ENCODE measurements at regions not wholly inside any gene's neighbourhood (a gene's known extent, or its start where the extent isn't known, plus 50 kb on each side); places are given as distances from the start of the nearest gene placed in this dataset.
"Not testable (repeated sequence)": the region's sequence is repeated elsewhere in the genome, so short reads cannot be mapped to it uniquely, and the experiment has no call there.

GRCh38 chr16:13829697-13830299 lies 90.2 kb upstream of the ERCC4 start:
- Histone ChIP-seq H3K27me3 (ENCODE audit: control insufficient read depth, insufficient read depth, low read length) (peaks cover 5% of the 10 kb centered on the region), H3K4me2 (ENCODE audit: low read length) (no peak overlapping the region), H3K36me3 (ENCODE audit: insufficient read depth, low read length) (no peaks in the 10 kb centered on the region), H3K4me3 (ENCODE audit: low read length) (no peak overlapping the region), H3K9me3 (replicated peaks; ENCODE audit: low read length) (no peaks in the 10 kb centered on the region), H3K9ac (ENCODE audit: low read depth, low read length) (no peak overlapping the region), H3K4me1 (ENCODE audit: control insufficient read depth, insufficient read depth, low read length) (no peaks in the 10 kb centered on the region)

DNA sequence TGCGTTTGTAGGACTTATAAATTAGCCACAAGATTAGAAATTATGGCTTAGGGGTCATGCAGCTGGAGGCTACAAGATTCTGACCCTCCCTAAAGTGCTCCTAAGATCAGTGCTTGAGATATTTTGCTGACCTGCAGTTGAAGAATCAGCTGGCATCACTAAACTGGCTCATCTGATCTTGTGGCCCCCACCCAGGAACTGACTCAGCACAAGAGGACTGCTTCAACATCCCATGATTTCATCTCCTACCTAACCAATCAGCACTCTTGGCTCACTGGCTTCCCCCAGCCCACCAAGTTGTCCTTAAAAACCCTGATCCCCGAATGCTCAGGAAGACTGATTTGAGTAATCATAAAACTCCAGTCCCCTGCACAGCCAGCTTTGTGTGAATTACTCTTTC lies 86.4 kb upstream of the ERCC4 start:
- no peak overlapping the region for H3K9ac ChIP-seq (ENCODE audit: low read depth, low read length)
- no peak overlapping the region for H3K4me3 ChIP-seq (ENCODE audit: low read length)
- no peaks in the 10 kb centered on the region for H3K4me1 ChIP-seq (ENCODE audit: control insufficient read depth, insufficient read depth, low read length)
- no peak overlapping the region for H3K4me2 ChIP-seq (ENCODE audit: low read length)
- no peaks in the 10 kb centered on the region for H3K36me3 ChIP-seq (ENCODE audit: insufficient read depth, low read length)
- H3K9me3 ChIP-seq (replicated peaks; ENCODE audit: low read length), result no peaks in the 10 kb centered on the region
- H3K27me3 ChIP-seq (ENCODE audit: control insufficient read depth, insufficient read depth, low read length), result peaks cover 5% of the 10 kb centered on the region

- no peak overlapping the region for H3K9ac ChIP-seq (ENCODE audit: low read depth, low read length)
- no peak overlapping the region for H3K4me3 ChIP-seq (ENCODE audit: low read length)
- H3K9me3 ChIP-seq (replicated peaks; ENCODE audit: low read length), result no peaks in the 10 kb centered on the region
- no peaks in the 10 kb centered on the region for H3K4me1 ChIP-seq (ENCODE audit: control insufficient read depth, insufficient read depth, low read length)
- no peak overlapping the region for H3K4me2 ChIP-seq (ENCODE audit: low read length)
- H3K27me3 ChIP-seq (ENCODE audit: control insufficient read depth, insufficient read depth, low read length), result peaks cover 11% of the 10 kb centered on the region
- H3K36me3 ChIP-seq (ENCODE audit: insufficient read depth, low read length), result no peaks in the 10 kb centered on the region
Measured at GRCh38 chr16:13835387-13835786, 84.6 kb upstream of the ERCC4 start.

DNA sequence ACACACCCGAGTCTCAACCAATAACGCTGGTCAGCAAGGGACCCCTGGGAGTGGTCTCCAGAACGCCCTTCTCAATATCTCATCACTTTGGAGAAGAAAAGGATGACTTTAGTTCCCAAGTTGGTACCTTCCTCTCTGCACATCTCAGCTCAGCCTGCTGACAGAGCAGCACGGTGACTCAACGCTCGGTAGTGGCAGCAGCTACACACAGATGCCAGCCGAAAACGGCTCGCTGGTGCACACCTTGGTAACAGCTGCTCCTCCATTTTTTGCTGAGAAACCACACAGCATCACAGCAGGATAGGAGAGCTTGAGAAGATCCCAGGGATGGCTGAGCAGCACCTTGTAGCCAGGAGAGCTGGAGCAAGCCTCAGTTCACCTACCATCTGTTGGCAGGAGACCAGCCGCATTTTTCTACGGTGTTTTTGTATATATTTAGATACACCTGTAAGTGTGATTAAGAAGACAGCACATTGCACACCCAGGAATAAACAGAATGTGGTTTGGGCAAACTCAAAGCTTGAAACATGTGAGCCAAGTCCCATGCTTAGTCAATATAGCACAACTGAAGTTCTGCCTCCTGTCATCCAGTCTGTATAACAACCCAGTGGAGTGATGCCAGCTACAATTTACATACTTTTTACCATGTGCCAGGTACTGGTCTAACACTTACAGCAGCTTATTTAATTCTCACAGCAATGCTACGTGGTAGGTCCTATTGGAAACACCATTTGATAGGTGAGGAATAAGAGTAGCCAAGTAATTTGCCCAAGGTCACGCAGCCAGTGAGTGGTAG lies 83.8 kb upstream of the ERCC4 start:
- no peaks in the 10 kb centered on the region for H3K36me3 ChIP-seq (ENCODE audit: insufficient read depth, low read length)
- H3K4me1 ChIP-seq (ENCODE audit: control insufficient read depth, insufficient read depth, low read length), result no peaks in the 10 kb centered on the region
- H3K4me2 ChIP-seq (ENCODE audit: low read length), result no peak overlapping the region
- H3K9me3 ChIP-seq (replicated peaks; ENCODE audit: low read length), result no peaks in the 10 kb centered on the region
- H3K9ac ChIP-seq (ENCODE audit: low read depth, low read length), result no peak overlapping the region
- H3K4me3 ChIP-seq (ENCODE audit: low read length), result no peak overlapping the region
- peaks cover 16% of the 10 kb centered on the region for H3K27me3 ChIP-seq (ENCODE audit: control insufficient read depth, insufficient read depth, low read length)

GRCh38 chr16:13838401-13839190 lies 81.4 kb upstream of the ERCC4 start:
- Histone ChIP-seq H3K9me3 (replicated peaks; ENCODE audit: low read length) (no peaks in the 10 kb centered on the region), H3K4me1 (ENCODE audit: control insufficient read depth, insufficient read depth, low read length) (no peaks in the 10 kb centered on the region), H3K27me3 (ENCODE audit: control insufficient read depth, insufficient read depth, low read length) (peaks cover 16% of the 10 kb centered on the region), H3K36me3 (ENCODE audit: insufficient read depth, low read length) (no peaks in the 10 kb centered on the region), H3K9ac (ENCODE audit: low read depth, low read length) (no peak overlapping the region), H3K4me3 (ENCODE audit: low read length) (no peak overlapping the region), H3K4me2 (ENCODE audit: low read length) (no peak overlapping the region)

DNA sequence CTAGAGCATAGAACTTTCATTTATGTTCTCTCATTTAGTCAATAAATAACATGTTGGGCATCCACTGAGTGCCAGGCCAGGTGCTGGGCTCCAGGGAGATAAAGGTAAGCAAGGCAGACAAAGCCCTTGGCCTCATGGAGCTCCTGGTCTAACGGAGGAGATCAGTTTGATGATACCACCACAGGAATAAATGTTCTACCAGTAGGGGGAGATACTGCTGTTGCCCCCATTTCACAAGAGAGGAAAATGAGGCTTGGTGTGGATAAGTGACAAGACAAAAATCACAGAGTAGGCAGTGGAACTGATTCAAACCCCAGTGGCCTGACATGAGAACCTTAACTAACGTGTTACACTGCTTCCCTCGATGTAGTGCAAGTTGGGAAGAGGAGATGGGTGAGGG lies 80.4 kb upstream of the ERCC4 start:
- H3K4me2 ChIP-seq (ENCODE audit: low read length), result no peak overlapping the region
- H3K36me3 ChIP-seq (ENCODE audit: insufficient read depth, low read length), result no peaks in the 10 kb centered on the region
- H3K9ac ChIP-seq (ENCODE audit: low read depth, low read length), result no peak overlapping the region
- H3K4me1 ChIP-seq (ENCODE audit: control insufficient read depth, insufficient read depth, low read length), result no peaks in the 10 kb centered on the region
- H3K4me3 ChIP-seq (ENCODE audit: low read length), result no peak overlapping the region
- H3K27me3 ChIP-seq (ENCODE audit: control insufficient read depth, insufficient read depth, low read length), result peaks cover 12% of the 10 kb centered on the region
- H3K9me3 ChIP-seq (replicated peaks; ENCODE audit: low read length), result no peaks in the 10 kb centered on the region

DNA sequence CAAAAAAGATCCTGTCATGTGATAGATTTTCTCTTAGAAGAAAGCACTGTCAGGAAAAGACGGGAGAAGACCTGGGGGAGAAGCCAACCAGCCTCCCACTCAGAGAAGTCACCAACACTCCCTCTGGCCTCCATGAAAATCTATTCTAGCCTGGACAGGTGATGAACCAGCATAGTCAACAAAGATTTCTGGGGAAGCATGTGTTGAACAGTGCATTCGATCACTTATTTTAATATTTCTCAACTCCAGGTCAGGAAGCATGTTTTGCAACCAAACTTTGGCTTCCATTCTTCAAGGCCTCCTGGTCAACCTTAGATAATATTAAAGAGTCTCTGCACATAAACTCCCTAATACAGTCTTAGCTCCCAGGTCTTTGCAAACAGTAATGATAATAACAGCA lies 74.7 kb upstream of the ERCC4 start:
- Histone ChIP-seq H3K4me2 (ENCODE audit: low read length) (no peak overlapping the region), H3K27me3 (ENCODE audit: control insufficient read depth, insufficient read depth, low read length) (peaks cover 12% of the 10 kb centered on the region), H3K9me3 (replicated peaks; ENCODE audit: low read length) (no peaks in the 10 kb centered on the region), H3K4me1 (ENCODE audit: control insufficient read depth, insufficient read depth, low read length) (no peaks in the 10 kb centered on the region), H3K4me3 (ENCODE audit: low read length) (no peak overlapping the region), H3K36me3 (ENCODE audit: insufficient read depth, low read length) (no peaks in the 10 kb centered on the region), H3K9ac (ENCODE audit: low read depth, low read length) (no peak overlapping the region)

- Histone ChIP-seq H3K36me3 (ENCODE audit: insufficient read depth, low read length) (no peaks in the 10 kb centered on the region), H3K27me3 (ENCODE audit: control insufficient read depth, insufficient read depth, low read length) (peaks cover 5% of the 10 kb centered on the region), H3K4me1 (ENCODE audit: control insufficient read depth, insufficient read depth, low read length) (no peaks in the 10 kb centered on the region), H3K4me2 (ENCODE audit: low read length) (no peak overlapping the region), H3K9me3 (replicated peaks; ENCODE audit: low read length) (no peaks in the 10 kb centered on the region), H3K9ac (ENCODE audit: low read depth, low read length) (no peak overlapping the region), H3K4me3 (ENCODE audit: low read length) (no peak overlapping the region)
Measured at GRCh38 chr16:13848795-13849194, 71.2 kb upstream of the ERCC4 start.

GRCh38 chr16:13850173-13850572 lies 69.8 kb upstream of the ERCC4 start:
- H3K4me1 ChIP-seq (ENCODE audit: control insufficient read depth, insufficient read depth, low read length); H3K27me3 ChIP-seq (ENCODE audit: control insufficient read depth, insufficient read depth, low read length); H3K9me3 ChIP-seq (replicated peaks; ENCODE audit: low read length); H3K36me3 ChIP-seq (ENCODE audit: insufficient read depth, low read length); H3K4me3 ChIP-seq (ENCODE audit: low read length); H3K4me2 ChIP-seq (ENCODE audit: low read length); H3K9ac ChIP-seq (ENCODE audit: low read depth, low read length): not testable (repeated sequence)

GRCh38 chr16:13852827-13853226 lies 67.1 kb upstream of the ERCC4 start:
- Histone ChIP-seq H3K4me3 (ENCODE audit: low read length) (no peak overlapping the region), H3K9ac (ENCODE audit: low read depth, low read length) (no peak overlapping the region), H3K27me3 (ENCODE audit: control insufficient read depth, insufficient read depth, low read length) (peaks cover 2% of the 10 kb centered on the region), H3K9me3 (replicated peaks; ENCODE audit: low read length) (no peaks in the 10 kb centered on the region), H3K36me3 (ENCODE audit: insufficient read depth, low read length) (no peaks in the 10 kb centered on the region), H3K4me1 (ENCODE audit: control insufficient read depth, insufficient read depth, low read length) (no peaks in the 10 kb centered on the region), H3K4me2 (ENCODE audit: low read length) (no peak overlapping the region)

DNA sequence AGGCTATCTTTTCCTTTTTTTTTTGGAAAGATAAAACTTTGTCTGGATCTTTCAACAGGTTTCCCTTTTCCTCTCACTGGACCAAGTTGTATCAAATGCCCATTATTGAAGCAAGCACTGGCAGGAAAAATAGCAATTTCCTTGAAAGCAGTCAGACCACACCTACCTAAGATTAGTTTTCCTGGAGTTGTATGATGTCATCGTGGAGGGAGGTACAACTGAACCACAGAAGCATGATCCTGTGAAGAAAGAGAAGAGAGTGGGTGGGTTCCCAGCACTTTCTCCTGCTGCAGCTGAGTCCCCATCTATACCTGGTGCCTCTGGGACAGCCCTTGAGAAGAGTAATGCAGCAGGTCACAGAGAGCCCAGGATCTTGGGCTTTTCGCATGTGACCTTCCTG lies 63.6 kb upstream of the ERCC4 start:
- Histone ChIP-seq H3K27me3 (ENCODE audit: control insufficient read depth, insufficient read depth, low read length) (peaks cover 6% of the 10 kb centered on the region), H3K9me3 (replicated peaks; ENCODE audit: low read length) (no peaks in the 10 kb centered on the region), H3K4me3 (ENCODE audit: low read length) (no peak overlapping the region), H3K4me1 (ENCODE audit: control insufficient read depth, insufficient read depth, low read length) (no peaks in the 10 kb centered on the region), H3K9ac (ENCODE audit: low read depth, low read length) (no peak overlapping the region), H3K4me2 (ENCODE audit: low read length) (no peak overlapping the region), H3K36me3 (ENCODE audit: insufficient read depth, low read length) (no peaks in the 10 kb centered on the region)
